IMR-90 (cell line): ENCODE measurements at regions not wholly inside any gene's neighbourhood (a gene's known extent, or its start where the extent isn't known, plus 50 kb on each side); places are given as distances from the start of the nearest gene placed in this dataset.

Experiments
- ATAC-seq: fragments of 200-7000 bp; cut with Tn5 transposase; 2 replicates; pipeline ENCODE4 v1.9.1; 2020; ENCODE audit warnings: low read depth, mild to moderate bottlenecking, moderate library complexity
- BruUV-seq: library from RNA; stranded (reverse); fragments of 400-500 nt; replicated peaks from 2 replicates; lab custom pipeline; 2021; lab: Mats Ljungman, UMichigan
- CTCF ChIA-PET: fragments of 300-600 bp; formaldehyde crosslinking; extraction: SDS; loops from one replicate; lab custom pipeline; 2021; ENCODE audit warnings: antibody characterized with exemption; lab: Yijun Ruan, JAX
- POLR2A ChIA-PET: fragments of 300-600 bp; sonication (Branson Sonifier 250); formaldehyde crosslinking; loops from one replicate; lab custom pipeline; 2022; ENCODE audit warnings: antibody characterized with exemption; ENCODE audit not compliant: unreplicated experiment; lab: Charles Lee
- DNase-seq: peaks from one replicate; pipeline ENCODE4 v3.0.0; 2013
- H2AFZ ChIP-seq: replicated peaks from 2 replicates; pipeline ENCODE3; 2013; ENCODE audit warnings: low read length, mild to moderate bottlenecking; ENCODE audit not compliant: poor library complexity
- H2AK5ac ChIP-seq: 2 replicates; pipeline ENCODE4 v1.6.1; 2013; ENCODE audit warnings: low read depth, low read length, inconsistent platforms
- H2AK9ac ChIP-seq: replicated peaks from 2 replicates; pipeline ENCODE3; 2013; ENCODE audit warnings: mild to moderate bottlenecking, low read depth, low read length, moderate library complexity; ENCODE audit not compliant: poor library complexity
- H2BK120ac ChIP-seq: 2 replicates; pipeline ENCODE4 v1.6.1; 2013; ENCODE audit warnings: low read depth, low read length, inconsistent platforms
- H2BK15ac ChIP-seq: 3 replicates; pipeline ENCODE4 v1.6.1; 2013; ENCODE audit warnings: low read depth, low read length, inconsistent platforms
- H2BK20ac ChIP-seq: 2 replicates; pipeline ENCODE4 v1.6.1; 2013; ENCODE audit warnings: low read depth, mild to moderate bottlenecking, inconsistent platforms, low read length, moderate library complexity
- H2BK5ac ChIP-seq: 2 replicates; pipeline ENCODE4 v1.6.1; 2013; ENCODE audit warnings: mild to moderate bottlenecking, low read depth, low read length, inconsistent platforms; ENCODE audit not compliant: poor library complexity, severe bottlenecking
- H3K14ac ChIP-seq: replicated peaks from 2 replicates; pipeline ENCODE4 v1.6.1; 2013; ENCODE audit warnings: low read depth, low read length, inconsistent platforms
- H3K18ac ChIP-seq: 2 replicates; pipeline ENCODE4 v1.6.1; 2013; ENCODE audit warnings: low read depth, low read length, control low read depth
- H3K23ac ChIP-seq: 2 replicates; pipeline ENCODE4 v1.6.1; 2013; ENCODE audit warnings: low read depth, low read length, inconsistent platforms
- H3K27ac ChIP-seq: 2 replicates; pipeline ENCODE4 v1.5.1; 2013; ENCODE audit warnings: mild to moderate bottlenecking, control low read depth, low read length; ENCODE audit not compliant: insufficient read depth
- H3K27me3 ChIP-seq: 2 replicates; pipeline ENCODE4 v1.6.1; 2013; ENCODE audit warnings: low read length; ENCODE audit not compliant: control insufficient read depth, insufficient read depth
- H3K36me3 ChIP-seq: 2 replicates; pipeline ENCODE4 v1.6.1; 2013; ENCODE audit warnings: low read length, mixed read lengths; ENCODE audit not compliant: control insufficient read depth, insufficient read depth
- H3K4ac ChIP-seq: 2 replicates; pipeline ENCODE4 v1.6.1; 2013; ENCODE audit warnings: low read depth, low read length, inconsistent platforms
- H3K4me1 ChIP-seq: 2 replicates; pipeline ENCODE4 v1.6.1; 2013; ENCODE audit warnings: low read length, mixed read lengths; ENCODE audit not compliant: control insufficient read depth, insufficient read depth
- H3K4me2 ChIP-seq: 2 replicates; pipeline ENCODE4 v1.6.1; 2013; ENCODE audit warnings: low read depth, mild to moderate bottlenecking, control low read depth, low read length, moderate library complexity
- H3K4me3 ChIP-seq: 2 replicates; pipeline ENCODE4 v1.5.1; 2013; ENCODE audit warnings: low read depth, mild to moderate bottlenecking, control low read depth, low read length, moderate library complexity; ENCODE audit not compliant: insufficient read depth
- H3K56ac ChIP-seq: 2 replicates; pipeline ENCODE4 v1.6.1; 2013; ENCODE audit warnings: low read length, inconsistent platforms; ENCODE audit not compliant: insufficient read depth; ENCODE audit errors: extremely low read depth
- H3K79me1 ChIP-seq, 2 experiments: 2 replicates each; pipeline ENCODE4 v1.6.1; 2013; ENCODE audit warnings: low read length in 2 of 2, inconsistent platforms in 1 of 2, low read depth in 1 of 2
- H3K9ac ChIP-seq: 2 replicates; pipeline ENCODE4 v1.6.1; 2013; ENCODE audit warnings: low read depth, low read length, control low read depth
- H3K9me1 ChIP-seq: 2 replicates; pipeline ENCODE4 v1.6.1; 2013; ENCODE audit warnings: low read length, inconsistent platforms; ENCODE audit not compliant: insufficient read depth
- H3K9me3 ChIP-seq: 2 replicates; pipeline ENCODE4 v1.6.1; 2013; ENCODE audit warnings: low read length; ENCODE audit not compliant: control insufficient read depth, insufficient read depth
- H4K20me1 ChIP-seq: 2 replicates; pipeline ENCODE4 v1.6.1; 2013; ENCODE audit warnings: low read length, inconsistent platforms; ENCODE audit not compliant: insufficient read depth
- H4K5ac ChIP-seq: 2 replicates; pipeline ENCODE4 v1.6.1; 2013; ENCODE audit warnings: mild to moderate bottlenecking, low read depth, low read length, control low read depth
- H4K8ac ChIP-seq, 2 experiments: 2 replicates each; pipeline ENCODE4 v1.6.1; 2013; ENCODE audit warnings: low read depth in 2 of 2, low read length in 2 of 2, control low read depth in 1 of 2, inconsistent platforms in 1 of 2
- H4K91ac ChIP-seq: 2 replicates; pipeline ENCODE4 v1.6.1; 2013; ENCODE audit warnings: low read depth, low read length, inconsistent platforms; ENCODE audit not compliant: insufficient read depth
- FOS ChIP-seq: fragments of 150-350 bp; IDR thresholded peaks from 2 replicates; pipeline ENCODE4 v1.6.1; 2016; ENCODE audit warnings: low read depth, low read length
- RAD21 ChIP-seq: IDR thresholded peaks from 2 replicates; pipeline ENCODE4 v1.6.1; 2012; ENCODE audit warnings: low read length, improper control_type of control experiment
- RCOR1 ChIP-seq: IDR thresholded peaks from 2 replicates; pipeline ENCODE4 v1.6.1; 2012; ENCODE audit warnings: mild to moderate bottlenecking, low read length, improper control_type of control experiment; ENCODE audit not compliant: insufficient replicate concordance
- RFX5 ChIP-seq: IDR thresholded peaks from 2 replicates; pipeline ENCODE4 v1.8.0; 2012; ENCODE audit warnings: low read depth, mild to moderate bottlenecking, low read length, moderate library complexity
- SMC3 ChIP-seq: fragments of 150-350 bp; IDR thresholded peaks from 2 replicates; pipeline ENCODE4 v1.6.1; 2016; ENCODE audit warnings: low read depth, mild to moderate bottlenecking, antibody characterized with exemption, low read length, moderate library complexity
- WGBS, 2 experiments: methylation state at CpG; one replicate each; pipeline versions ENCODE4 v1.1.5 to v1.1.7; 2013; ENCODE audit warnings: missing lambda C conversion rate in 2 of 2; ENCODE audit not compliant: insufficient read length in 1 of 2; ENCODE audit errors: extremely low coverage in 2 of 2; 5-methylcytosine and 5-hydroxymethylcytosine counted together
- dilution Hi-C: fragments of 300-500 bp; cut with HindIII; formaldehyde crosslinking; loops from one replicate; pipeline ENCODE4 v1.14.3; 2018; ENCODE audit warnings: low sequenced_read_pairs; ENCODE audit not compliant: unreplicated experiment
- in situ Hi-C: fragments of 300-500 bp; cut with MboI; formaldehyde crosslinking; loops from 3 replicates; pipeline ENCODE4 v1.14.3; 2019; ENCODE audit warnings: low sequenced_read_pairs, inconsistent platforms, mixed read lengths
- intact Hi-C: fragments of 100-400 bp; cut with micrococcal nuclease; formaldehyde crosslinking; loops from 2 replicates; pipeline ENCODE4 v1.10.0; 2022
- TF ChIP-seq, protein P1 (sequence below): conservative IDR thresholded peaks from 2 replicates; pipeline ENCODE4 v1.5.1; 2012; ENCODE audit warnings: mild to moderate bottlenecking, low read depth, low read length, improper control_type of control experiment

DNA sequence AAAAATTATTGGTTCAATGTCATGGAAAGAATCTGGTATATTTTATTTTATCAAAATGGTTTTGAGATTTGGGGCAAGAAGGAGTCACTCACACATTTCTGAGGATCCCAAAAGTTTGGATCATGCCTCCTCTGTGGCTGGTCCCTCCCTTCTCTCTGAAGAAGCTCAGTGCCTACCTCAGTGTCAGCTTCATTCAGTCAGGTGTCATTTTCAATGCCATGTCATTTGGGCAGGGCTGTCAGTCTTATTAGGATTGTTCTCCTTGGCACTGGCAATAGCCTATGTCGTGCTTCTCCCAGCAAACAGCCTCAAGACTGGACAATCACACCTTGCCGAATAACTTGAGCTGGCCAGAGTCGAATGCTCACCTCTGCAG is 264.5 kb upstream of the CAMK1G start:
- no peak overlapping the region for H3K4me2 ChIP-seq
- no peak overlapping the region for H2AK9ac ChIP-seq
- no peak overlapping the region for H3K18ac ChIP-seq
- no peak overlapping the region for H4K91ac ChIP-seq
- no peaks in the 10 kb centered on the region for H3K36me3 ChIP-seq
- no peak overlapping the region for H3K14ac ChIP-seq
- no peaks in the 10 kb centered on the region for H3K4me1 ChIP-seq
- ChIA-PET CTCF (no interaction called here), POLR2A (no interaction called here)
- H4K20me1 ChIP-seq: no peaks in the 10 kb centered on the region
- H3K4me3 ChIP-seq: no peak overlapping the region
- no peaks in the 10 kb centered on the region for H3K9me3 ChIP-seq
- no peak overlapping the region for H2BK120ac ChIP-seq
- dilution Hi-C loops (no loop called here), in situ Hi-C loops (no loop called here), intact Hi-C loops (no loop called here)
- no peaks in the 10 kb centered on the region for H3K79me1 ChIP-seq
- H3K4ac ChIP-seq: no peak overlapping the region
- no peaks in the 10 kb centered on the region for H3K9me1 ChIP-seq
- no peak overlapping the region for H2BK5ac ChIP-seq
- BruUV-seq: no TSS peak
- no peak overlapping the region for H3K27ac ChIP-seq
- no peak overlapping the region for H2AFZ ChIP-seq
- no peak overlapping the region for H2BK20ac ChIP-seq
- H3K56ac ChIP-seq: no peak overlapping the region
- no peak overlapping the region for H3K9ac ChIP-seq
- H2AK5ac ChIP-seq: no peak overlapping the region
- no peak overlapping the region for H4K8ac ChIP-seq
- ATAC-seq (no peak), DNase-seq (no peak)
- H3K27me3 ChIP-seq: no peaks in the 10 kb centered on the region
- no peak overlapping the region for H3K23ac ChIP-seq
- no peak for TF ChIP-seq RFX5
- TF ChIP-seq FOS: no peak
- TF ChIP-seq SMC3: no peak
- TF ChIP-seq RCOR1: no peak
- TF ChIP-seq, protein P1, sequence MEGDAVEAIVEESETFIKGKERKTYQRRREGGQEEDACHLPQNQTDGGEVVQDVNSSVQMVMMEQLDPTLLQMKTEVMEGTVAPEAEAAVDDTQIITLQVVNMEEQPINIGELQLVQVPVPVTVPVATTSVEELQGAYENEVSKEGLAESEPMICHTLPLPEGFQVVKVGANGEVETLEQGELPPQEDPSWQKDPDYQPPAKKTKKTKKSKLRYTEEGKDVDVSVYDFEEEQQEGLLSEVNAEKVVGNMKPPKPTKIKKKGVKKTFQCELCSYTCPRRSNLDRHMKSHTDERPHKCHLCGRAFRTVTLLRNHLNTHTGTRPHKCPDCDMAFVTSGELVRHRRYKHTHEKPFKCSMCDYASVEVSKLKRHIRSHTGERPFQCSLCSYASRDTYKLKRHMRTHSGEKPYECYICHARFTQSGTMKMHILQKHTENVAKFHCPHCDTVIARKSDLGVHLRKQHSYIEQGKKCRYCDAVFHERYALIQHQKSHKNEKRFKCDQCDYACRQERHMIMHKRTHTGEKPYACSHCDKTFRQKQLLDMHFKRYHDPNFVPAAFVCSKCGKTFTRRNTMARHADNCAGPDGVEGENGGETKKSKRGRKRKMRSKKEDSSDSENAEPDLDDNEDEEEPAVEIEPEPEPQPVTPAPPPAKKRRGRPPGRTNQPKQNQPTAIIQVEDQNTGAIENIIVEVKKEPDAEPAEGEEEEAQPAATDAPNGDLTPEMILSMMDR: no peak
- TF ChIP-seq RAD21: no peak
- no peak overlapping the region for H2BK15ac ChIP-seq
- H4K5ac ChIP-seq: no peak overlapping the region
- 50% methylated on average over 1 of the region's 3 CpGs; no CpG with 5 or more reads in 1 of the 2 experiments for WGBS, 2 experiments
